Nucleus accumbens (tissue), 56 donors: ENCODE measurements at regions not wholly inside any gene's neighbourhood (a gene's known extent, or its start where the extent isn't known, plus 50 kb on each side); places are given as distances from the start of the nearest gene placed in this dataset.

Experiments used
- DNase-seq, 56 donors: peaks; one replicate each; lab custom pipeline; 2025; lab: John Stamatoyannopoulos, UW

DNA sequence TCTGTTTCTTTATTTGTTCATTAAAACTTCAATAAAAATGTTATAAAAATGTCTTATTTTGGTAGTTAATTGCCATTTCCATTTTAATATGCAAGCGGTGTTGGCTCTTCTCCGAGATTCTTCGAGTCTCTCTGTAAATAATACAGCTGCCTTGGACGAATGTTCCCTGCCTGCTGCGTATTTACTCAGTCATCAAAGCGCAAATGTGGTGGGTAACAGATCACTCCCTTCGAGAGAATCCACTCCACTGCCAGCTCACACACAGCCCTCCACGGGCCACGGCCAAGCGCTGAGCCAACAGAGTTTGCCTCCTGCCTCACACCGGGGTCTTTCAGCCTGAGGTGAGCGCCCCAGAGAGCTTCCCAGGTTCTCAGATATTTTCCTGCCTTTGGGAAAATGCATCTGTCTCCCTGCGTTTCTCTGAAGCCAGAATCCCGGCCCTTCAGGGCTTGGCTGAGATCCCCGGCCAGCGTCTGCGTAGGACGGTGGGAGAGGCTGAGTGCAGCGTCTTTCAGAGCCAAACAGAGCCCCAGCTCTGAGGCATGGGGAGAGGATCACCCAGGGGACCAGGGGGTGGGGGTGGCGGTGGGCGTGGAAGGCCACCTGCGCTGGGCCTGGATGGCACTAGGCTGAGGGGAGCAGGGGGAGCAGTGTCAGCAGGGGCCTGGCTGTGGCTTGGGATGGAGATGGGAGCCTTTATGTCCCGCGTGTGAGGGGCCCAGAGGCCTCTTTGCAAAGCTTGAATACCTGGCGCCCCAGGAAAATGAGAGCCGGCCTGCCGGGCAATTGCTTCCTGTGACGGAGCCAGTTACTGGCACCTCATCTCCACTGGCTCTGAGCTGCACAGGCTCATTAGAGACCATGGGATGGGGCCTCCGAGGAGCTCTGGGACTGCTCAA, 248.7 kb downstream of the RBFOX3 start:
- DNase-seq: no peak

DNA sequence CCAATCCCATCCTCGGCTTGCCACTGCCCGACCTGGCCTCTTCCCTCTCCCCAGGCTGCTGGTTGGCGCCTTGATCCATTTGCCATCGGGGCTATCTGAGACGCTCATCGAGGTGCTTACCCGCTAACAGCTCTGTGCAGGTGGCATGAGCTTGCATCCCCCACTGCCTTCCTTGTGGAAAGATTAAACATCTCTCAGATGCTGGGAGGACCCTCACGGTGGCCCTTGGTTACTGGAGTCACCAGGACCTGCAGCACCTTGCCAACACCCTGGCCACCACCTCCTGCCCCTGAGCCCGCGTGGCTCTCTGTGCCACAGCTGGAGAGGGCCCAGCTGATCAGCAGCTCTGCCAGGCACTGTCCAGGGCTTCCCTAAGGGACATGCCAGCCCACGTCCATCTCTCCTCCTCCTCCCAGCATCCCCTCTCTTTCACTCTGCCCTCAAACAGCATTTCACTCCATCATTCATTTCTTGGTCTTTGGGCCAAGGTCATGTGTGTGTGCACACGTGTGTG, 249.6 kb downstream of the RBFOX3 start:
- no peak for DNase-seq

DNA sequence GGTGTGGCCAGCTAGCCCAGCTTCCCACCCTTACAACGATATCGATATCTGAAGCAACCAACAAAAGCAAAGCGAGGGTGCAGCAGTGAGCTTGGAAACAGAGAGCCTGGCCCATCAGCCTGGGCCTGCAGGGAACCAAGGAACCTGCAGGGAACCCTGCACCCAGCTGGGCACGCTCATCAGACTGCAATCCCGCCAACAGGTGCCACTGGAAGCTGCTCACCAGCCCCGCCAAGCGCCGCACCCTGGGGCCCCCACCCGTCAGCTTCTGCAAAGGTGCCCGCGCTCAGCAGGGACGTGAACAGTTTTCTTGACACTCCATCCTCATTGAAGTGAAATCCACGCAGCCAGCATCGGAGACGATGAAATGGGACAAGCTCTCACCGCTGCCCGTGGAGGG, 250.7 kb downstream of the RBFOX3 start:
- DNase-seq: no peak

DNA sequence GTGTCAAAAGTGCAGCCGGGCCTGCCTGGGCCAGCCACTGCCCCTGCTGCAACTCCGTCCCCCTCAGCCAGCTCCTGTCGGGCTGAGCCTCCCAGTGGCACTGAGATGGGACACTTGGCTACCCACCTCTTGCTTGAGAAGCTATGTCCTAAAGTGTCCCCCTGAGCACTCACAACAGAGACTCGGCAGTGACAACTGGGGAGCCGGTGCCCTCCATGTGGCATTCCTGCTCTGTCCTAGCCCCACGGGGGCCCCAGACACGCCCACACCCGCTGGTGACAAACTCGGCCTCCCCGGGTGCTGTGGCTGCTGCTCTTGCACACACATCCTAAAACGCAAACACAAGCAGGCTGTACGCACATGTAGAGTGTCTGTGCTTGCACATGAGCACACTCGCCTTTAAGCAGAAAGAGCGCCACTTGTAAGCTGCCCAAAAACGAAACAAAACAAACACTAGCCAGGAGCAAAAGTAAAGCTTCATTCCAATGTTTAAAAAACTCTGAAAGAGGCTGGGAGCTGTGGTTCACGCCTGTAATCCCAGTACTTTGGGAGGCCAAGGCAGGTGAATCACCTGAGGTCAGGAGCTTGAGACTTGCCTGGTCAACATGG, 253.9 kb downstream of the RBFOX3 start:
- DNase-seq: no peak

DNA sequence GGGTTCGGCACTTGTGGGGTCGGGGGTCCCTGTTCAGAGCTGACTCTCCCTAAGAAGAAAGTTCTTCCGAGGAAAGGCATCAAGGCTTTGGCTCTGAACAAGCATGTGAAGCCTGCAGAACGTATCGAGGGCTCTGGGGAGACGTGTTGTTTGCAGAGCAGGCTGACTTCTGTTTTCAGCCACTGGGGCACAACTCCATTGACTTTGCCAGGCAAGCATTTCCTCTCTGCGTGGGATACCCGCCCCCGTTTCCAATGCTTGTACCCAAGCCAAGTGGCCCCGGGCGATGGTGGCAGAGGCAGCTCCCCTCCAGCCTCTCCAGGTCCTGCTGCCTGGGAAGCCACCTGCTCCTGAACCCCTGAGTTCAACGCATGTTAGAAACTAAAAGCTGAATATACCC, 255.7 kb downstream of the RBFOX3 start:
- no peak for DNase-seq

DNA sequence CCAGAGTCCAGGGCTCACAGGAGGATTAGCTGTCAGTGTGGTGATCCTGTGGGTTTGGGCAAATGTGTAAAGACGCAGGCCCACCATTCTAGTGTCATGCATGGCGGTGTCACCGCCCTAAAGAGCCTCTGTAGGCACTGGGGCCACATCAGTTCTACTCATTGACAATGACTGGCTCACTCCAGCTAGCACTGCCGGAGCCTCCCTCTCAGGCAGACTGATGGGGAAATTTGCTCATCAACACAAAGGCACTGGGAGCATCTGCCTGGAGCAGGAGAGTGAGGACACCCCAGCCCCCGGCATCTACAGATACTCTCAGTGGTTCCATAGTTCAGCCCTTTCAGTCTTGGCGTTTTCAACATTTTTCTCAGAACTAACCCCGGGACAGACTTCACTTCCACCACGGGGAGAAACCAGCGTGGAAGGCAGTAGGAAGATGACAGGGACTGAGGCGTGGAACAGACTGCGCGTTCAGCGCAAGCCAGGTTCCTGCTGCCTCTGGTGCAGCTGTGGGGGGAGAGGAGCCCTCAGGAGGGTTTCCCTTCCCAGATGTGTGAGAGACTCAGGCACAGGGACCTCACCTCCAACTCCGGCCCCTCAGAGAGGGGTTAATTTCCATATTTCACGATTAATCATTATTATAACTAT, 256.6 kb downstream of the RBFOX3 start:
- peak in 1 of 56 donors; percentile 11 for DNase-seq

DNA sequence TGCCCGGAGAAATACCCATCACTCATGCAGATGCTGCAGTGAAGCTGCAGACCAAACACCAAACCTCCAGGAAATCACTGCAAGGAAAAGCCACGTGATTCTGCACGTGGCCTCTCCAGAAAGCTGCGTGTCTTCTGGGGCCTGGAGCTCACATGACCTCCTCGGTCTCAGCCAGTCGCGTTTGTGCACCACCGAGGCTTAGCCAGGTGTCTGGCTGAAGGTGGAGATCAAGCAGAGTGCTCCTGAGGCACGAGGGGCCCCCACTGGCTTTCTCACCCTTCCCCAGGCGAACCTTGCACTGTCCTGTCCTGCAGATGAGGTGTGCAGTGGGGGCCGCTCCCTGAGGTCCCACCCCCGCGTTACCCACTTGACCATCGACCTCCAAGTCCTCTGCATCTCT, 257.3 kb downstream of the RBFOX3 start:
- no peak for DNase-seq

DNA sequence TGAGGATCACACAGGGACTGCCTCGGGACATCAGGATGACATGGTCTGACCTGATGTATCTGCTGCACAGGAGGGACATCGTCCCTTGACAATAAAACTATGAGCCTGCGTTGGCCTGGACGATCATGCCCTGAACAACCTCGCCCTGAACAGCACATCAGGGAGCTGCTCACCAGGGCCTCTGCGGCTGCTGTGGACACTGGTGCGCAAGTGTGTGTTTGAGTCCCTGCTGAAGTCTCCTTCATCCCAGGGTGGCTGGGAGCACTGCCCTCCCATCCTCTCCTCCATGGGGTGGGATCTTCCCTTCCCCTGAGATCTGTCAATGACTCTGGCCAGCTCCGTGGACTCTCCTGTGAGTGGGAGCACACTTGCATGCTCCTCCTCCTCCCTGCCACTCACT, 257.8 kb downstream of the RBFOX3 start:
- DNase-seq: no peak

DNA sequence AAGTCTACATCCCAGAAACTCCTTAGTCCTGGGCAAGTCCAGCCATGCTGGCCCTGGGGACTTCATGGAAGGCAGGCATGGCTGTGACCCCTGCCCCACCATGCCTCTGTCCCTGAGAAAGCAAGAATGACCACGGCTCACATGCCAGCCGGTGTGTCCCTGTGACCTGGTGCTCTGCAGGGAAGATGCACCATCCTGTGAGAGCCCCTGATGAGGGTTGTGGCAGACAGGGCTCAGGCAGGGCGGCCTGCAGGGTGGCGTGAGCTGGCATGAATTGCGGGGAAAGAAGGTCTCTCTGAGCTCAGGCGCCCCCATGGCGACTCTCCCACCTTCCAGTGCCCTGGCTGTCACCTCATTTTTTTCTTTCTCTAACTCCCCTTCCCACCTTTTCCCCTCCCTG, 260.3 kb downstream of the RBFOX3 start:
- no peak for DNase-seq

DNA sequence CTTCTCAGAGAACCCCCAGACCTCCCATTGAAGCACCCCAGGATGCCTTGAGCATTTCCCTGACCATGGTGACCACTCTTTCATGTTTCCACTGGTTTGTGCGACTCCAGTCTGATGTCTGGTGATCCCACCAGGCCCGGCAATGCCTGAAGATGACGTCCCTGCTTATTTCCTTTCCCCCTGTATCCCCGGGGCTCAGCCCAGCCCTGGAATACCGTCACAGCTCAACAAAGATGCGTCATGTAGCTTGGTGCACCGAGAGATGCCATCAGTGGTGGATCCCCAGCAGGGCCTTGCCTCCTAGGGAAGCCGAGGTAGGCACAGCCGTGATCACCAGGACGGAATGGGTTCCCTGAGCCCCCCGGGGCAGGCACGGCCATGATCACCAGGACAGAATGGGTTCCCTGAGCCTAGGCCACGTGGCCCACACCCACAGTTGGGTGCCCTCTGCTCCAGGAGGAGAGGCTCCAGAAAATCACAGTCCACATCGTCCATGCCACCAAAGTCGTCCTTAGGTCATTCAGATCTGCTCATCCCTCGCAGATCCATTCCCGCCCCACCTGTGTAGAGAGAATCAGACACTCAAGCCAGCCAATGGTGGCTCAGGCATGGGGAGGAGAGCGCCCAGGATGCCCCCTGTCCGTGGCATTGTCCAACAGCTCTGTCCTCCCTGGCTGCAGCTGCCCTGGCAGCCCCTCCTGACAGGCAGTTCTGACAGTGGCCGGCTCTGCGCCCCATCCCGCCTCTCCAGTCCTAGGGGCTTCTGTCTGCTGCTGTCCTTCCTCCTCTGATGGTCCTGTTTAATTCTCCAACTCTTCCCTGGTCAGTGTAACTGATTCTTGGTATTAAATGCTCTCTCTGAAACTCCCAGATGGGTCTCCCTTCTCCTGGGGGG, 261.1 kb downstream of the RBFOX3 start:
- DNase-seq: no peak

DNA sequence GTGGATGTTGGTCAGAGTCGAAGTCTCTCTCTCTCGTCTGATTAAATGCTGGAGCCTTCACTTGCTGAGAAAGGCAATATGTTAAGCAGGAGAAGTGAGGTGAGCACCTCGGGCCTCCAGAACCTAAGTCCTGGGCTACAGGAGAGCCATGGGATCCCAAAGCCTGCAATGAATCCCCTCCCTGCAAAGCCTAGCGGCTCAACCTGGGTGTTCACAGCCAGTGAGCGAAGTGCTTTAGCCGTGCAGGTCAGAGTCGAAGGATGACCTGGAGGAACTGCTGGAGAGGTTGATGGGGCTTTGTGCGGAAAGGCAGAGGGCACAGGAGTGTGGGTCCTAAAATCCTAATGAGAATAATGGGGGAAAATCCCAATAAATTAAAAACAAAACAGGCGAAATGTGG, 267.8 kb downstream of the ENGASE start:
- no peak for DNase-seq

DNA sequence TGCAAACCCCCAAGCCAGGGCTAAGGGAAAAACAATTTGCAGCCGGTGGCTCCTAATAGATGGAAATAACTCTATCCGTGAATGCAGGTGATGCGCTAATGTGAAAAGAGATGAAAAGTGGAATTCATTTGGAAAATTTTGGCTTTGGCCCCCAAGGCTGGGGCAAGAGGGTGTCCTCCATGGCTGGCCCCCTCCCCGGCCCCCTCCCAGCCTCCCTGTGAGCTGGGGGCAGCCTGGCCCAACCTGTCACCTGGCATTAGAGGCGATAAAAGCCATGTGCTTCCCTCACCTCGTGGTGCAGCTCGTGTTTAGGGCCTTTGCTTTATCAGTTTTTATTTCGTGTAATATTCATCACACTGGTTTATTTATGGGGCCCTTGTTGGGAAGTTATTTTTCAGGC, 267.2 kb downstream of the ENGASE start:
- DNase-seq: no peak

DNA sequence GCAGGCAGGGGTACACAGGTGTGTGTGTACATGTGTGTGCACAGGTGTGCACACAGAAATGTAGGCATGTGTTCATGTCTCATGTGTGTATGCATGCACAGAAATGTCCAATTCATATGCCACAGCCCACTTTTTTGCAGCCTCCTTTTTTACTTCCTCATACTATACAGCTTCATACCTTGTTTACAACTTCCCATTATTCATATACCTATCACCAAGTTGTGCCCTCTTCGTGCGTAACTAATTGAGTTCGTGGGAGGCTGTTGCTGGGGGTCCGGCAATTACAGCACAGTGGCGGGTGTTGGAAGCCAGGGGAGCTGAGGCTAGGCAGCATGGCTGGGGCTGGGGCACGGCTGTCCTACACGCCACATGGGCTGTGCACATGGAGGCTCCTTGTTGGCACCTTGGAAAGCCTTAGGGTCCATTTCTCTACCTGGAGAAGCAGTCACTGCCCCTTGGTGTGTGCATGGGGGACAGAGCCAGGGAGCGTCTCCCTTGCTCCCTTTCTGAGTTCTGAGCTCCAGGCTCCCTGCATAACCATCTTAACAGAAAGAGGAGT, 266.7 kb downstream of the ENGASE start:
- DNase-seq: no peak

DNA sequence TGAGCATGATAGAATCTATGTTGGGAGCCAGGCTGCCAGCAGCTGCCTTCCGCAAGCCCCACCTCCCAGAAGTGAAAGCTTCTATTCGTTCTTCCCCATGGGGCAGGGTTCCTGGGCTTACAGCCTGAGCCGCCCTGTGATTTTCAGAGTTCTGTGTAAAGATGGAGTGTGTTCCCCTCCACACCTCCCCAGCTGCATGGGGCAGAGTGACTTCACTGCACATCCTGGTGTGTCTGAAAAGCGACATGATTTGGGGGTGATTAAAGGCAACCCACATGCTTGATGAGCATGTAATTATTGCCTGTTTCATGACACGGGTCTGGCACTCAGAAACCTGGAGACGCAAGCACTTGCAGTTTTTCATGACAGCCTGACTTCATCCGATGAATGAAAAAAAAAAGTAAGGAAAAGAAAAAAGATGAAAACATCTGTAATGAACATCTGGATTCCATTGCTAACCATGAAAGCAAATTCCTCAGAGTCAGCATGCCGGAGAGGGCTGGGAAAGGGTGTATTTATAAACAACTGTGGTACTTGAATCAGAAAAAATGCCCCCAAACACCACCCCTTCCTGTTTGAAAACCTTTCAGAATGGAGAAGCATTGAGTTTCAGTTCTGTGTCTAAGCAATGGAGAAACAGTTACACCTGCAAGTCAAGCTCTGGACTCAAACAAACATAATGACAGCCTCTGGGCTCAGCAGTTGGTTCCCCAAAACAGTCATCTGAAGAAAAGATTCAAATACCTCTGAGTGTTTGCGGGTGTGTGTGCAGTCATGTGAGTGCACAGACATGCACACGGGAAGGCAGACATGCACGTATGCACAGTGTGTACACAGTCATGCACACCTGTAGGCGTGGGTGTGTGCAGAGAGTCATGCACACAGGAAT, 266.0 kb downstream of the ENGASE start:
- no peak for DNase-seq

DNA sequence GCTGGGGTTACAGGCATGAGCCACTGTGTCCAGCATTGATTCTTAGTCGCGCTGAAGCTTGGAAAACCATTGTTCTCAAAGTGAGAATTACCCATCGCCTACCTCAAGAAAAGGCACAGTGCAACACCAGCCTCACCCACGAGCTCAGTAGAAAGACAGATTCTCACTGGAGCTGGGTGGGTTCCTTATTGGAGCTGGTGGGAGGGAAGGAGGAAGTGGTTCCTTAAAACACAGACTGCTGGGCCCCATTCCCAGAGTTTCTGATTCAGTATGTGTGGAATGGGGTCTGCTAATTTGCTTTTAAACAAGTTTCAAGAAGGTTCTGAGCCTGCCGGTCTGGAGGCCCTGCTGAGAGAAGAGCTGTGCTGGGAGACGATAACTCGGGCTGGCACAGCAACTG, 264.7 kb downstream of the ENGASE start:
- DNase-seq: peak in 1 of 56 donors; percentile 12

DNA sequence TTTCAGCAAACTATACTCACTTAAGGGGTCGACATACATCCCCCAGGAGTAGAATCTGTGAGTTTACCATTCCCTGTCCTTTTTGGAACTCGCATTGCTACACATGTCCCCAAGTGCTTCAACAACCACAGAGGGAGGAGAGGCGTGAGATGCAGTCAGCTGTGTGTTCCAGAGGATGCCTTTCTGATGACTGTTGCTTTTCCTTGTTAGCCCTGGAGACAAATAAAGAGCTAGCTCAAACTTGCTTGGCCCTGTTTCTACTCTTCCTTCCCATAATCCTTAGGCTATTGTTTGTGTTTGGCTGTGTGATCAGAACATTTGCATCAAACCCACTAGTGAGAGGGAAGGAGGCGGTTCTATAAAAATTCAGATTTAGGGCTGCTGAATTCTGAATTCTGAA, 264.0 kb downstream of the ENGASE start:
- no peak for DNase-seq

DNA sequence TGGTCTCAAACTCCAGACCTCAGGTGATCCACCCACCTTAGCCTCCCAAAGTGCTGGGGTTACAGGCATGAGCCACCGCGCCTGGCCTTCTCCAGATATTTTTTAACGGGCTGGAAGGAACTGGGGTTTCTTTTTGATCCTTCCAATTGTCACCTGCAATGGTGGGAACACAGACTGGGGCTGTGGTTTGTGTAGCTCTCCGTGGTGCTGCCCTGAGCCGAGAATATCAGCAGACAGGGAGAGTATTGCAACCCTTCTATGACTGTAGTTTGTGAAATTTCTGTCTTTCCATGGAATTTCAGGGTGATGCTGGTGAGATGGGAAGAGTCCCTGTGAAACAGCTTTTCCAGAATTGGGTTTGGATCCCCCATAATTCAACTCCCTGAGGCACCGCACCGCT, 263.5 kb downstream of the ENGASE start:
- no peak for DNase-seq

DNA sequence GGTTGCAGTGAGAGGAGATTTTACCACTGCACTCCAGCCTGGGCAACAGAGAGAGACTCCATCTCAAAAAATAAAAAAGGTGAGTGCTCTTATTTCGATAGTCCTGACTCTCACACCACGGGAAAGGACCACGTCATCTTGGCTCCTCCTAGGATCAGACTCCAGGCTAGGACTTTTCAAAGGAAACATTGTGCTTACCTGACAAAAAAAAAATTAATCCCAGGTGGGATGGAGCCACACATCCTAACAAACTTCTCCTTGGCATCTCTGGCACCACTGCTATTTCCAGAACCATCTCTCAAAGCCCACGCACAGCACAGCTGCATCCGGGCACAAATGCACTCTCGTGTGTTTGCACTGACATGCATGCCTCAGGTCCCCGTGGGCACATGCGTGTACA, 262.4 kb downstream of the ENGASE start:
- DNase-seq: no peak

DNA sequence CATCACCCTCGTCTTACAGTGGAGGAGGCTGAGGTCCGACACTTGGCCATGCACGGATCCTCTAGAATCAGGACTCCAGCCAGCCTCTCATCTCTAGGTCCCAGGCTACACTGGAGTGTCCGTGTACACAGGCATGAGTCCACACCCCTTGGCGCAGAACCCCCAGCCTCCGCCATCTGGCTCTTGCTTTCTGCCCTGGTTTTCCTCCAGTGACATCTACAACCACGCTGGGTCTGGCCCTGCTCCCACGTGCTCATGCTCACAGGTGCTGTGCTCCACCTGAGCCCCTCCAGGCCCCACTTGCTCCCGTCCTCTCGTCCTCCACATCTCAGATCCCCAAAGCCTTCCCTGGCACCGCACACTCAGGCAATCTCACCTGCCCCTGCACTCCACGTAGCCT, 260.8 kb downstream of the ENGASE start:
- DNase-seq: no peak
